ENCODE measurements at regions not wholly inside any gene's neighbourhood (a gene's known extent, or its start where the extent isn't known, plus 50 kb on each side); places are given as distances from the start of the nearest gene placed in this dataset.

DNA sequence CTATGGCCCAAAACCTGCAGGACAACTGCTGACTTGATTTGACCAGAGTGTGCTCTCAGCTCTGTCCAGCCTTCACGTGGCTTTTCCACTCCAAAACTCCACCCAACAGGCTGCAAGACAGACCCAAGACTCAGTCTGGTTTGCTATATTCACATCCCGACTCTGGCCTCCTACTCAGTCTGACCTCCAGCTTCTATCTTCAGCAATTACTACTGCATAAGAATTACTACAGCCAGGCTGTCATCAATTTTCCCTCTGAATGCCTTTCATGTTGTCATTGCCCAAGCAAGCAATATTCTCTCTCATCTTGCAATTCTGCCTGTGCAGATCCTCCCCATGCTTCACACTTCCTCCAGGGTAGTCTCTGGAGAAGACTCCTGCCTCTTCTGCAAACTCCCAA, 53.6 kb upstream of the GYPC start:
- H3K27me3 ChIP-seq, result no peaks in the 10 kb centered on the region
- DNase-seq, result no peak
- TF ChIP-seq CTCF (IDR thresholded peaks at IDR 0.05), result no peak
- H3K9me3 ChIP-seq, result no peaks in the 10 kb centered on the region
- H3K4me3 ChIP-seq, result no peak overlapping the region
- no peaks in the 10 kb centered on the region for H3K36me3 ChIP-seq
- H3K27ac ChIP-seq, result no peak overlapping the region
- H3K4me1 ChIP-seq, result no peaks in the 10 kb centered on the region

Small RNA genes in the stretch of these regions (small RNA-seq; reads per million reads assigned to genes)
- gene AC097499.1 (0 reads per million in 2 donors), gene RNU6-259P (0 reads per million in 2 donors)
